Right ventricle myocardium inferior (tissue), 1 donor: ENCODE measurements at regions not wholly inside any gene's neighbourhood (a gene's known extent, or its start where the extent isn't known, plus 50 kb on each side); places are given as distances from the start of the nearest gene placed in this dataset.
"Not testable (repeated sequence)": the region's sequence is repeated elsewhere in the genome, so short reads cannot be mapped to it uniquely, and the experiment has no call there.

ENCODE experiments used
- ATAC-seq: fragments of 200-7000 bp; cut with Tn5 transposase; one replicate; pipeline ENCODE4 v1.9.1; 2020; ENCODE audit warnings: mild to moderate bottlenecking, moderate library complexity
- DNase-seq: peaks from one replicate; pipeline ENCODE4 v3.0.0; 2021; ENCODE audit errors: missing footprints
- intact Hi-C: fragments of 100-400 bp; cut with DNase I; formaldehyde crosslinking; loops from one replicate; pipeline ENCODE4 v1.11.0; 2022
- donor health status: DM: no; HTN: yes; CAD: no; lungs with severe emphysema.

DNA sequence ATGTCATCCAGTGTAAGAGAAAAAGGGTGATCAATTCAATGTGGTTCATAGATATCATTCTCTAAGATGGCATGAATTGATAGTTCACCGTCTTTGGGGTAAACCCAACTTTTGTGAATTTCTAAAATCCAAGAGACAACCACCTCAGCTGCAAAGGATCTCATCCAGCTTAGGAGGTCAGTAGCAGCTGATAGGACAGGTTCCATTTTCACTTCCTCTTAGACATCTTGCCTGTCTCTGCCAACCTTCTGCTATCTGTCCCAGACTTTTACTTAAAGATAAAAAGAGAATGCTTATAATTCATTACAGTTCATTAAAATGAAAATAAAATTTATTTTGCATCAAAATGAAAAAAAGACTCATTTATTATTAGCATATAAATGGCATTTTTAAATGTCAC, 468.2 kb downstream of the XYLT1 start:
- no peak for DNase-seq
- no peak for ATAC-seq
- intact Hi-C loops = no loop called here

DNA sequence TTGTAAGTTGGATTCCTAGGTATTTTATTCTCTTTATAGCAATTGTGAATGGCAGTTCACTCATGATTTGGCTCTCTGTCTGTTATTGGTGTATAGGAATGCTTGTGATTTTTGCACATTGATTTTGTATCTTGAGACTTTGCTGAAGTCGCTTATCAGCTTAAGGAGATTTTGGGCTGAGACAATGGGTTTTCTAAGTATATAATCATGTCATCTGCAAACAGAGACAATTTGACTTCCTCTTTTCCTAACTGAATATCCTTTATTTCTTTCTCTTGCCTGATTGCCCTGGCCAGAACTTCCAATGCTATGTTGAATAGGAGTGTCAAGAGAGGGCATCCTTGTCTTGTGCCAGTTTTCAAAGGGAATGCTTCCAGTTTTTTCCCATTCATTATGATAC, 464.8 kb downstream of the XYLT1 start:
- ATAC-seq, DNase-seq, intact Hi-C loops: not testable (repeated sequence)

DNA sequence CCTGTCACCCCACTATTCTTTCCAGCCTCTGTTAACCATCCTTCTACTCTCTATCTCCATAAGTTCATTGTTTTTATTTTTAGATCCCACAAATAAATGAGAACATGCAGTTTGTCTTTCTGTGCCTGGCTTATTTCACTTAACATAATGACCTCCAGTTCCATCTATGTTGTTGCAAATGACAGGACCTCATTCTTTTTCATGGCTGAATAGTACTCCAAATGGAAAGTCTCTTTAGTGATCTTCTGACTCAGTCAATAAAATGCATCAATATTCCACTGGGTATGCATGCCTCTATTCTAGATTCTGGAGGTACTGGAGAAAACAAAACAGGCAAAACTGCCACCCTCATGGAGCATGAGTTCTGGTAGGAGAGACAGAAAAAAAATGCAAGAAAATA, 459.0 kb downstream of the XYLT1 start:
- DNase-seq = no peak
- intact Hi-C loops = no loop called here
- ATAC-seq = no peak

DNA sequence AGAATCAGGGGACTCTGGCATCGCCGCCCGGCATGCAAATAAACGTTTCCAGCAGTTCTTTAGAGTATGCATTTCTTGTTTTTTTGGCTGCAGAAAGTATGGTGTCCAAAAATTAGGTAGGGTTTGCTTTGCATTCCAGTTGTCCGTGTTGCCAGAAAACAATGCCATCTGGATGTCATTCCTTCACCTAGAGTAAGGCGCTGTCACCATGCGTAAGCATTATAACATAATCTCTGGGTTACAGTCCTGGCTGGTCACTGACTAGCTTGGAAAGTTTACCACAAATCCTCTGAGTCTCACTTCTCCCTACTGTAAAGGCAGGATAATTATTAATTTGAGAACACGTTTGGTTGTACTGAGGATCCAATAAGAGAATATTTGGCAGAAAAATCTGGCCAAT, 457.7 kb downstream of the XYLT1 start:
- intact Hi-C loops = no loop called here
- DNase-seq (no peak), ATAC-seq (no peak)

DNA sequence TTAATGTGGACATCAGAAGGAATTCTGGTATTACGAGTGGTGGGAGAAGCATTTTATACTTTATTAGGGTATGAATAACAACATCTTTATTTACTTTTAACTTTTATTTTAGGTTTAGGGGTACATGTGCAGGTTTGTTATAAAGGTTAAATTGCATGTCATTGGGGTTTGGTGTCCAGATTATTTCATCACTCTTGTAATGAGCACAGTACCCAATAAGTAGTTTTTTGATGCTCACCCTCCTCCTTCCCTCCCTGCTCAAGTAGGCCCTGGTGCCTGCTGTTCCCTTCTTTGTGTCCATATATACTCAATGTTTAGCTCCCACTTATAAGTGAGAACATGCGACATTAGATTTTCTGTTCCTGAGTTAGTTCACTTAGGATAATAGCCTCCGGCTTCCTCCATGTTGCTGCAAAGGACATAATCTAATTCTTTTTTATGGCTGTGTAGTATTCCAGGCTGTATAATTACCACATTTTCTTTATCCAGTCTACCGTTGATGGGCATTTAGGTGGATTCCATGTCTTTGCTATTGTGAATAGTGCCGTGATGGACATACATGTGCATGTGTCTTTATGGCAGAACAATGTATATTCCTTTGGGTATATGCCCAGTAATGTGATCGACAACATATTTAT, 456.2 kb downstream of the XYLT1 start:
- DNase-seq (no peak), ATAC-seq (no peak)
- intact Hi-C loops = no loop called here

DNA sequence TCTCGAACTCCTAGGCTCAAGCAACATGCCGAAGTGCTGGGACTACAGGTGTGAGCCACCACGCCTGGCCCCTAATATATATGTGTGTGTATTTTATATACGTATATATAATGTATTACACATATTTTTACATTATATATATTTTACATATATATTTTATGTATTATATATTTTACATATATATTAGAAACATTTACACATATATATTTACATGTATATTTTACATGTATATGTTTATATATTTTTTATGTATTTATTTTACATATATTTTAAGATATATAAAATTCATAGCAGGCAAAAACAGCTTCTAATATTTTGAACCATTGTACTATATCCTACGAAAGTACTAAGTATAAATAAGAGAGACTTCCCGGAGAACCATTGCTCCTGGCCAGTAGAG, 455.1 kb downstream of the XYLT1 start:
- intact Hi-C loops = no loop called here
- ATAC-seq = no peak
- DNase-seq = no peak

DNA sequence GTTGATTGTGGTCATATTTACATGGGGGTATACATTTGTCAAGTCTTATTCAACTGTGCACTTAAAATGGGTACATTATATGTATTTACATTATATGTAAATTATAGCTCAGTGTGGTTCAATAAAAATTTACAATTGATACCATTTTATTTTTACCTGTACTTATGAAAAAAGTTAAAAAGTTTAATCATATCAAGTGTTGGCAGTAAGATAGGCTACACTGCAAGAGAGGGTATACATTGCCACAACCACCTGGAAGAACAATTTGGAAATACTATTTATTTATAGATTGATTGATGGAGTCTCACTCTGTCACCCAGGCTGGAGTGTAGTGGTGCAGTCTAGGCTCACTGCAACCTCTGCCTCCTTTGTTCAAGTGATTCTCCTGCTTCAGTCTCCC, 453.3 kb downstream of the XYLT1 start:
- intact Hi-C loops = no loop called here
- ATAC-seq (no peak), DNase-seq (no peak)

DNA sequence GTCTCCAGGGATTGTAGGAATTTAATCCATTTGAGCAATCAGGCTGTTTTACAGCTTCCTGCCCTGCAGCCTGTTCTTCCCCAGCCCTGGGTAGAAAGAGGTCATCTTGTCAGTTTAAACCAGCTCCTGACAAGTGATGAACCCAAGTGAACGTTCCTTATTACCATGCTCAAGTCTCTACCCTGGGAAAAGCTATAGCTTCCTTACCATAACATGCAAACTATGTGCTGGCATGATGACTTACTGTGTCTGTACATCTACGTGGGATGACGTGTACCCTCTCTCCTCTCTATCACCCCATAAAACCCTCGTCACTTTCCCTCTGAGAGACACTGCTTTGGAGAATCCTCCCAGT, 452.2 kb downstream of the XYLT1 start:
- ATAC-seq (no peak), DNase-seq (no peak)
- intact Hi-C loops = no loop called here

DNA sequence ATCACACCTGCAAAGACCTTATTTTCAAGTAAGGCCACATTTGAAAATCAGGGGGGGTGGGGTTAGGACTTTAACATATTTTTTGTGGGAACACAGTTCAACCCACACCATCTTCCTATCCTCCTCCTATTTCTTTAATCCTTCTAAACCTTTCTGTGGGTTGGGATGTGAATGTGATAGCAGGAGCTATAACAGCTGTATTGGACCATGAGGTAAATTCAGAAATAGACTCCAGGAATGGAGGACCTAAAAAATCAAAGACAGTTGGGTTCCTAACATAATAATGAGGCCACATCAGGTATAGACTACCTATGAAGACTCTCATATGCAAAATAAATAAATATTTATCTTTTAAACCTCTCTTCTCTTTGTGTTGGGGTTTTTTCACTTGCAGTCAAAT, 451.4 kb downstream of the XYLT1 start:
- intact Hi-C loops = no loop called here
- no peak for ATAC-seq

DNA sequence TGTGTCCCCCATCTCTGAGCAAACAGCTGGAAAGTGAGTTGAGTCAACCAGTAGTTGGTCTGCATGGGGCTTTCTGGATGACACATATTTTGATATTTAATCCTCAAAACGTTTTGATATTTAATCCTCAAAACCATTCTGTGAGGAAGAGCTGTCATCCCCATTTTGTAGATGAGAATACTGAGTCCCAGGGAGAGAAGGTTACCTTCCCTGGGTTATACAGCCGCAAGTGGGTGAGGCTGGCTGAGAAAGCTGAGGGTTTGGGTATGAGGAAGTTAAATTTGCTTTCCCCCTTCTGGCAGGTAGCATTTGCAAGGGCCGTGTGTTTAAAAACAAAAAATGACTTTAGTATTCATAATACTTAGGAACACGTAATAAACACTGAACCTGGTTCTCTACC, 447.2 kb downstream of the XYLT1 start:
- intact Hi-C loops = no loop called here
- ATAC-seq (no peak), DNase-seq (no peak)

More for the DNA sequence above, 451.4 kb downstream of the XYLT1 start:
- DNase-seq = no peak

DNA sequence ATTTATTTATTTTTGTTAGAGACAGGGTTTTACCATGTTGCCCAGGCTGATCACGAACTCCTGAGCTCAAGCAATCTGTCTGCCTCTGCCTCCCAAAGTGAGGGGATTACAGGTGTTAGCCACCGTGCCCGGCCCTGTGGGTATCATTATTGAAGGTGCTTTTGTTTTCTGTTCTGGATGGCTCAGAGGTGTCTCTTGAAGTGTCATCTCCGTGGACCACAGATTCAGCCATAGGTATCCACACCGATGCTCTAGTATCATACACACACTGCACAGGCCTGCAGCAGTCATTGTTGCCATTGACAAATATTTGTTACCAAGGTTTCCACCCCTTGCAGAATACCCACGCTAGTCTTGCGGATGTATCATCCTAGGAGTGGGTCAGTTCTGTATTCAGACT, 446.2 kb downstream of the XYLT1 start:
- DNase-seq (no peak), ATAC-seq (no peak)
- intact Hi-C loops = no loop called here

DNA sequence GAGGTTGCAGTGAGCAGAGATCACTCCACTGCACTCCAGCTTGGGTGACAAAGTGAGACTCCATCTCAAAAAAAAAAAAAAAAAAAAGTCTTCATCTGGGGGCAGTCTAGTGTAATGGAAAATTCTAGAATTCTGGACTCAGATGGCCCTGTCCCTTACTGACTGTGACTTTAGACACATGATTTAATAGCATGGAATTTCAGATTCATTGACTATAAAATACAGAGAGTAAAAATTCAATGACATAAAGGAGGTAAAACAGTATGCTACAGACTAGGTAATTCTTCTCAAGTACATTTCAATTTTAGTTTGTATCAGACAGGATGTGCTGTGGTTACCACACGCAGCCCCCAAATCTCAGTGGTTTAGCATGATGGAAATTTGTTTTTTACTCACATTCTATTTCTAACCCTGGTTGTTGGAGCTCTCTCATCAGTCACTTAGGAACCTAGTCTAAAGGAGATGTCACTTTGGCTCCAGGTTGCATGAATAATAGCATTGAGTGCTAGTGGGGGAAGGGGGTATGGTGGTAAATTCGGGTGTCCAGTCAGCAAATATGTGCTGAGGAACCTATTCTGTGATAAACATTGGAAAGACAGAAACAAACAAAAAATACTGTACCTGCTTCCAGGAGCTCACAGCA, 444.0 kb downstream of the XYLT1 start:
- no peak for ATAC-seq
- DNase-seq = no peak
- intact Hi-C loops = no loop called here

DNA sequence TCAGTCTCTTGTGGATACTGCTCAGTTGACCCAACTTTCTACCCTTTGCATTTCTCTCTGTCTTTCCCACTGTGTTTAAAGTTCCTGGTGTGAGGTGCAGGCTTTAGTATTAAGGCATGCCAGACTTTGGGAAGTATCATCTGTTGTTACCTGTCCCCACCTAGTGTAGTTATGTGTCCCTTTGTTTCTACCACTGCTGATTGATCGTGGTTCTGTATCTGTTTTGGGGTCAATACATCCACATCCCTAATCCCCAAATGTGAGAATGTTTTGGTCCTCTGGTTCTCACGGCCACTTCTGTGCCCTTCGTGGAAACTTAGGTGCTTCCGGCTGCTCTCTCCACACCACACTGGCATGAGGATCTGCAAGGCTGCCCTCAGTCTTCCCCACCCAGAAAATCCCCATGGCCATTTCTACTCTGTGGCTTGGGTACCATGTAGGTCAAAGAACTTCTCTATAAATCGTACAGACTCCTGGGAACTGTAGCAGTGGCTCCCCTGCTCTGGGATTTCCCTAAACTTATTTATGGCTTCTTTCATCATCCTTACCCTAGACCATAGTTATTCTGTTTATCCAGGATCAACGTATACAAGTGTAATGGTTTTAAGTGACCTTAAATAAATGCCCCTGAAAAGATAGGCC, 443.2 kb downstream of the XYLT1 start:
- intact Hi-C loops = no loop called here
- no peak for ATAC-seq
- DNase-seq = no peak

DNA sequence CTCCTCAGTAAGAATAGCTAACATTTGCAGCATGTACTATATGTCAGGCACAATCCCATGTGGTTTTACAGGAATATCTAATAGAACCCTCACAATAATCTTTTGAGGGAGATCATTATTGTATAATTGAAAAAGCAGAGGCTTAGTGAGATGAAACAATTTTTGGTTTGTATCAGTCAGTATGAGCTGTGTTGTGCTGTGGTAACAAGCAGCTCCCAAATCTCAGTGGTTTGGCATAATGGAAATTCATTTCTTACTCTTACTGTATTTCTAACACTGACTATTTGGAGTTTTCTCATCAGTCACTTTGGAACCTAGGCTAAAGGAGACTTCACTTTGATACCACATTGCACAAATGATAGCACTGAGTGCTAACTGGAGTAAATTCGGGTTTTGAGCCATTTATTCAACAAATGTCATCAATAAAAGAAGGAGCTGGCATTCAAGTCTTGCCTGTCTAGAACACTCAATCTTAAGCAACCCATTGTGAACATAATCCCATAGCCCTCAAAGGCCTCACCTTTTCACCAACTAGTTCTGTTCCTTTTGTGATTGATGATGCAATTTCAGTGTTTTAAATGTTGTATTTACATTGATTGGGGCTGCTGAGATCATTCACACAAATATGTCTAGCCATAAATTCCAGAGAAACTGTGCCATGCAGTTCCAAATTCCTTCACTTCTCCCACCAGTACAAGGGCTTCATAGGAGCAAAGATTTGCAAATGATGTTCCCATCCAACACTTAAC, 441.0 kb downstream of the XYLT1 start:
- intact Hi-C loops = no loop called here
- ATAC-seq (no peak), DNase-seq (no peak)

DNA sequence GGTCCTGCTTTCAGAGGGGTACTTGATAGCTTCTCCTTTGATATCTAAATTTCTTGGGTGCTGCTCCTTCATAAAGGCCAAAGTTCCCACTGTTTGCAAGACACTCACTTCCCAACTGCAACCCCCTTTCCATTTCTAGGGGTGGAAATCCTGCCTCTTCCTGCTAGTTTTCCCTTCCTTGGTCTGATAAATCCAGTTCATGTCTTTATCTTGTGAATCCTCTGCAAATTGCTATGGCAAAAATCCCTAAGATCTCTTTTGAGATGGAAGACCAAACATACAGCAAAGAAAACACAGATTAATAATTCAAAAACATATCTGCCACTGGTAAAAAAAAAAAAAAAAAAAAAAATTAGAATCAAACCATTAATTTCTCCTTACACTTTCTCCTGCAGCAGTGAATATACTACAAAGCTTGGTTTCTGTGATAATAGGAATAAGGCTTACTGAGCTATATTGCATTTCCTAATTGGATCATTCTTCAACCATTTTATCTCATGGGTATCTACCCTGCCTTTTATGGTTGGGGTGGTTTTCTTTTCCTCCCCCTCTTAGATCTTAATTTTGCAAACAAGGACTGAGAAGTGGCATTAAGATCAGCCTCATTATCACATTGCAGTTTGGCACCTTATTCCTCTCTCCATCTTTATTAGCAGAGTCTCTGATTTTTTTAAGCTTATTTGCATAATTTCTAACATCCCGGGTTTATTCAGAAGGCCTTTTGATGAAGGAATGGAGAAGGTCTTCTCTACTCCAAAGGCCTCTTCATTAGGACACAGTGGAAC, 439.1 kb downstream of the XYLT1 start:
- ATAC-seq (no peak), DNase-seq (no peak)
- intact Hi-C loops = no loop called here

DNA sequence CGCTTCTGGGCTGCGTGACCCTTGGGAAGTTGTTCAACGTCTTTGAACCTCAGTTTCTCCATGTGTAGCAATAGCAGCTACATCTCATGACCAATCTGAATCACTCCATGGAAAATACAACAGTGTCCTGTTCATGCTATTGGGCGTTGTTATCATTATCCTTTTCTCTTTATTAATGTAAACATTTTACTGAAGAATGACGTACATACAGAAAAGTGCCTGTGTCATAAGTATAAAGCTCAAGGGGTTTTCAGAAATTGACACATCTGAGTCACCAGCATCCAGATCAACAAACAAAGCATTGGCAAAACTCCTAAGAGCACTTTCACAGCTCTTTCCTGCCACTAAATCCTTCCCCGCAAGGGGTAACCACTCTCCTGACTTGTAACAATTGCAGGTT, 438.4 kb downstream of the XYLT1 start:
- intact Hi-C loops = no loop called here
- ATAC-seq (no peak), DNase-seq (no peak)

DNA sequence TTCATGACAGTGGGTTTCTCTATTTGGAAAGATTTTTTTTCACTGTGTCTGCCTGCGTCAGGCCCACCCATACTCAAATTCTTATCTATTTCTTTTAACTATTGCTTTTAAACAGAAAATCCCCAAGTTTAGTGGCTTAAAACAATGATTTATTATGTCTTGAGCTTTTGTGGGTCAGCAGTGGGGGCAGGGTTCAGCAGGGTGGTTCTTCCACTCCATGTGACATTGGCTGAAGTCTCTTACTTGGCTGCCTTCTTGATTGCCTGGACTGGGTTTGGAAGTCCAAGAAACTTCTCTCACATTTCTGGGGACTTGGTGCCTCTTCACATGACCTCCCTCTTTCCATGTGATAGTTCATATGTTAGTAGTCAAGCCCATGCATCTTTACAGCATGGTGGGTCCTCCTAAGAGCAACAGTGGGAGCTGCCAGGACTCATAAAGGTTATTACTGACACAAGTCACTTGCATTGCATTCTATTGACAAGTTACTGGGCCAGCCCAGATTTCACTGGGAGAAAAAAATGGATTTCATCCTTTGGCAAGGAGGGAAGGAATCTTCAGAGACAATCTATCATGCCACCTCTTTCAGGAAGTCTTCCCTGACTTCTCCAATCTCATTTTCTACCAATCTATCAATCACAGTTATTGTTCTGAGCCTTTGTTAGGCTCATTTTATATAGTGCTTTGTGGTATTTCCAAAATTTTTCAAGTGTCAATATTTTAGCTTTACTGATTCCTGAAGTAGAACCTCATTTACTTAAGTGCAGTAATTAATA, 436.1 kb downstream of the XYLT1 start:
- DNase-seq (no peak), ATAC-seq (no peak)
- intact Hi-C loops = no loop called here

DNA sequence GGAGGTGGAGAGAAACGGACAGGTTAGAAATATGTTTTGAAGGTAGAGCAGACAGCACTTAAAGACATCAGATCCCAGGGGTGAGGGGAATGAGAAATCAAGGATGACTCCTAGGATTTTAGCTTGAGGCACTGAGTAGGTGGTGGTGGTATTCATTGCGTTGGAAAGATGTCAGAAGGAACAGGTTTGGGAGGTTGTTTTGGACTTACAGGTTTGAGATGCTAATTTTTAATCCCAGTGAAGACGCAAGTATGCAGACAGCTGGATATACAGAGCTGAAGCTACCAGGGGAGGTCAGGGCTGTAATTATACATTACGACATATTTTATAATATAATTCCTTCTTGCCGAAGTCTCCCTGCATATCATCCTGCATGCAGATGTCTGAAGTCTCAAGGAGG, 433.3 kb downstream of the XYLT1 start:
- intact Hi-C loops = no loop called here

DNA sequence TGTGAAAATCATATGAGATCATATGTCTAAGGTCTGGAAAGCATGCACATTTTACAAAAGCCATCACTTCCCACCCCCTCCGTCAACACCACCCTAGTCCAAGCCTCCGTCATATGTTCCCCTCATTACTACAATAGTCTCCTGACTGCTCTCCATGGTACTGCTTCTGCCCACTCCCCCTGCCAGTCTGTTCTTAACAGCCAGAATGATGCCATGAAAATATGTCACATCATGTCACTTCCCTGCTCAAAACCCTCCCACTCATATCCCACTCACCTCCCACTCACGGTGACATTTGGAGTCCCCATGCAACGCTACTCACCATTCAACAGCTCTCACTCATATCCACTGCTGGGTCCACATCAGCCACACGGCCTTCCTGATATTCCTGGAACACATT, 432.3 kb downstream of the XYLT1 start:
- DNase-seq (no peak), ATAC-seq (no peak)
- intact Hi-C loops = no loop called here

More for the DNA sequence above, 433.3 kb downstream of the XYLT1 start:
- DNase-seq = no peak
- no peak for ATAC-seq
